Endometrium (tissue), 2 donors: ENCODE measurements at regions not wholly inside any gene's neighbourhood (a gene's known extent, or its start where the extent isn't known, plus 50 kb on each side); places are given as distances from the start of the nearest gene placed in this dataset.

Experiments
- FAIRE-seq: peaks from 2 replicates; lab custom pipeline; 2012; peaks lifted over from hg19 to GRCh38; lab: Jason Lieb, UNC
- donor health status: control.
- donor health status: control.

- FAIRE-seq, result no peak
Measured at GRCh38 chr12:108037960-108038359, 91.1 kb upstream of the WSCD2 start.

DNA sequence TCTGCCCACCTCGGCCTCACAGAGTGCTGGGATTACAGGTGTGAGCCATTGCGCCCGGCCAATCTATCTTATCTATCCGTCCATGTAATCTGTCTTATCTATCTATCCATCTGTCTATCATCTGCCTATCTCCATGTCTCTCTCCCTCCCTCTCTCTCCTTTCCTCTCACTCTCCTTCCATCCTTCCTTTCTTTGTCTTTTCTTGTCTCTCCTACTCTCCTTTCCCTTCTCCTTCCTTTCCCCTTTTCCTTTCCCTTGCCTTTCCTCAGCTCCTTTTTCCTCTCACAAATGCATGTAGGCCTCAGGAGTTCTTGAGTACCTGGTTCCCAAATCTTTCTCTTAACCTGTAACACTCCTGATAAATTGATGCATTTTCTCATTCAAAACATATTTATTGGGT is 89.3 kb upstream of the WSCD2 start:
- FAIRE-seq, result no peak

DNA sequence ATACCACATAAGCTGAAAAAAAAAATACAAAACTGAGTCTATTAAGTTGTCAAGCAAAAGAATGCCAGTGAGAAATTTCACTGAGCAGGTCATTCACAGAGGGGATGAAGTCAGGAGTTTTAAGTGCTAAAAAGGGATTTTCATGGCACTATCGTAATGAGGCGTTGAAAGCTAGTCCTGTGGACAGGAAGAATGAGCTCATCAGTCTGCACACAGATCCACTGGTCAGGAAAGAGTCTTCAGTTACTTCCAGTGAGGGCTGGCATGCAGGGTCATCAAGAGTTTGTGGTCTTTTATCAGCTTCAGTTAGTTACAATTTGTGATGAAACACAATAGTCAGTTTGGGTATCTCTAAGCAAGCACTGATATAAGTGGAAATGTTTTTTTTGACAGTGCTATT is 88.1 kb upstream of the WSCD2 start:
- no peak for FAIRE-seq

GRCh38 chr12:108043286-108043685 is 85.8 kb upstream of the WSCD2 start:
- FAIRE-seq, result no peak

DNA sequence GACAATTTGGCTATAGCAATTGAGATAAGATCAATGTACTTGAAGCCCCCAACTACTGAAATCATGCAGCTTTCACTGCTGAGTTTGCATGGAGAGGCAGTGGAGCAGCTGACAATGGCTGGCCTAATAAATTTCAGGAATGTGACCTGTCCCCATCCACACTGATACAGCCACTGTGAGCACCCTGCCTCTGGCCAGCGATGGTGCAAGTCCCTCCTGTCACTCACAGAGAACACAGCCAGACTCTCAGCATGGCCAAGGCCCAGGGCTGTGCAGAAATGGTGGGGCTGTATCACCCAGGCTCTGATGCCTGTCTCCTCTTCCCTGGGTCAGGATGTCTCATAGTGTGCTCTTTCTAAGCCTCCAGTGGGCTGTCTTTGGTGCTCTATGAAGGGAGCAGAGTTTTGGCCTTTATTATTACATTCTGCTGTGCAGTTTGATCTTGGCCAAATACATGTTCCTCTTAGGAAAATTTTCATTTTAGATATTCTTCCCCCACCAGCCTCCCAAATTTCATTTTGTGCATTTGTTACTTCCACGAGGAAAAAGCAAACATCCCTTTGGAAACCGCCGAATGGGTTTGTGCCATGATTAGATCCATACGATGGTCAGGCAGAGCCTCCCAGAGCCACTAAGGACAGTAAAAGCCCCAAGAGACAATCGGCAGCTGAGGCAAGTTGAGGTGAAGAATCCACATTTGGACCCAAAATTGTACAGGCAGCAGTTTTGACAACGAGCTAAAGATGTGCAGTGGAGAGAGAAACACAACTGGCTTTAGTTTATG is 85.1 kb upstream of the WSCD2 start:
- no peak for FAIRE-seq

GRCh38 chr12:108046135-108046534 is 83.0 kb upstream of the WSCD2 start:
- no peak for FAIRE-seq

DNA sequence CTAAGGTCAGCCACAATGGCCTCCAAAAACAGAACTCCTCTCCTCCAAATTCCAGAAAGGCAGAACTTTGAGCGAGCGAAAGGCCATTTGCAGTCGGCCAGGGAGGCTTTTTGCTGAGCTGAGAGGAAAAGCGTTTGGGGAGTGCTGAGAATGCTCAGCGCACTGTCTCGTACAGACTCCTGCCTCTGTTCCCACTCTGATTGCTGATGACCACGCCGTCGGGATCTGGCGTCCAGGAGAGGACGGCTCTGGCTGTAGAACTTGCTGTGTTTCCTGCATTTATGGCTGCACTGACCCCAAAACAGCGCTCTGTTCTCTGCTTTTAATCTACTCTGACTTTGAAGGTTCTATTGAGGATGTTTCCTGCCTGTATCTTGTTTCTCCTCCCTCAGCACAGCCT is 82.4 kb upstream of the WSCD2 start:
- FAIRE-seq, result no peak

DNA sequence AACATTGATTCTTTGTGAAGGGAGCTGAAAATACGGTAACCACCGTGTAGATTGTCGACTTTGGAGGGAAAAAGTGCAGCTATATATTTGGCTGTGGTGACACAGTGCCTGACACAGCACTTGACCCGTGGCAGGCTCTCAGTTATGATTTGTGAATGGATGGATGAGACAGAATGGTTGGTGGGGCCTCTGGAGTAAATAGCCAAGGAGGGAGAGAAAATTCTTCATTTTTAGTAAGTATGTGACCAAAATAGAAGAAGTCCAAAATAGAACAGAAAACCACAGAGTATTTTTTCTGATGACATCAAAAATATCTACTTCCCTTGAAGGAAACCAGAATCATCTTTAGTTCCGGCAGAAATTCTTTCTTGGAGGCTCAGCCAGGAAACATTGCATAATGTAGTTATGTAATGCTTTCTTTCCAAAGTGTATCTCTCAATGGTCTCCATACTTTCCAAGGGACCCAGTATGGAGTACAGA is 82.0 kb upstream of the WSCD2 start:
- FAIRE-seq, result no peak

DNA sequence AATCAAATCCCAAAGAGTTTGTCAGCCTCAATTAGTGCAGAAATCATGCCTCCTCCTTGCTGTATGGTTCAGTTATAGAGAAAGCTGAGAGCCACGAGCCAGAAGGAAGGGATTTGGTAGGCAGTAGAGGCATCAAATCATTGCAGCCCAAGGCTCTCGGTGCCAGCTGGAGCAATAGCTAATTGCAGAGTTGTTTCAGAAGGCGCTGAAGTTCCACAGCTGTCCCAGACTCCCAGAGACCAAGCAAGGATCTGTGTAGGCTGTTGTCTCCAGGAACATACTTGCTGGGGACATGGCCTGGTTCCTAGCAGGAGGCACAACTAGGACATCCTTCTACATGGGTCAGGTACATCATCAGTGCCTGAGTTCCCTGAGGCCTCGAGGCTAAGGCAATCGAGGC is 80.4 kb upstream of the WSCD2 start:
- FAIRE-seq, result no peak

DNA sequence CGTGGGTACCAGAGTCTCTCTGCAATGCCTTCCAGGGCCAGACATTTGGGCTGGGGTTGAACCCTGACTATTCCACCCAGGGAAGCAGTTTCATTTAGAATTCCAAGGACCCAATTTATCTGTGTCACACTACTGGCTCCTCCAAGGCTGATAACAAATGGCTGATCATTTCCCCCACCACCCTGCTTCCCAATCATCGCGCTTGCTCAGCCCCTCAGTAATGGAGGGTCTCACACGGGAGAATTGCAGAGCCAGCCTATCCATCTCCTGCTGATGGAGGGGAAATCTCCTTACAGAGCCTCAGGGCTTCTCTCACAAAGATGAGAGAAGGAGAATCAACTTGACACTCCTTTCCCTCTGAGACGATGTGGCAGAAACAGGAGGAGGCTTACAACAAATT is 78.4 kb upstream of the WSCD2 start:
- FAIRE-seq, result no peak

DNA sequence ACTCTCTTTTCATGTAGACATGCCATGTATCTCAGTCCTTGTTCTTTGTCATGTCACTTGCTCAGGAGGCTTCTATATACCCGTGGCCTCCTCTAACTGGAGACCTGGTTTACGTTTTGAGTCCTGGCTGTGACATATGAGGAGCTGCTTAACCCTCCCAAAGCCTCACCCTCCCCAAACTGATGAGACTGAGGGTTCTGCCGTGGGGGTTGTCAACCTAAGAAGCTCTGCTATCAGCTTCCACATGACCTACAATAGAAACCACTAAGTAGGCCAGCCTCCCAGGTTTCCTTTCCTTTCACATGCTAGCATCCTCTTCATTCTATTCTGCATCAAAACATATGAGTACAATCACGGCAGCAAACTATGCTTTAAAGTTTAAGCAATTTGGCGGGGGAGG is 76.8 kb upstream of the WSCD2 start:
- no peak for FAIRE-seq

- no peak for FAIRE-seq
Measured at GRCh38 chr12:108053512-108053911, 75.6 kb upstream of the WSCD2 start.

GRCh38 chr12:108054496-108054895 is 74.6 kb upstream of the WSCD2 start:
- no peak for FAIRE-seq

DNA sequence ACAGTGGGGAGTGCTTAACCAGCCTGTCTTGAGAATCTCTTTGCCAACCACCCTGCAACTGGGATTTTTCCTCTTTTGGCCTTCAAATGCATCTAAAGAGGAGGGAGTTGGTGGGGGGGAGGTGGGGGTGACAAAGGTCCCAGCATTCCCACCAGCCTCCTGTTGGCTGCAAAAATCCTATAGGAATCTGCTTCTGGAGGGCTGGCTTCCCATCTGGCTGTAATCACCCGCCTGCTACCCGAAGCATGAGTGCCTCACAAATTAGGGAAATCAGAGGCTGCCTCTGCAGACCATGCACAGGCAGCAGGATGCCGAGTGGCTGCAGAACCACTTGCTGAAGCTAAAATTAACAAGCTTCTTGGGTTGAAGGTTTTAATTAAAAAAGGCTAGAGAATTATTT is 73.9 kb upstream of the WSCD2 start:
- FAIRE-seq, result no peak

- no peak for FAIRE-seq
Measured at GRCh38 chr12:108060067-108060466, 69.0 kb upstream of the WSCD2 start.

DNA sequence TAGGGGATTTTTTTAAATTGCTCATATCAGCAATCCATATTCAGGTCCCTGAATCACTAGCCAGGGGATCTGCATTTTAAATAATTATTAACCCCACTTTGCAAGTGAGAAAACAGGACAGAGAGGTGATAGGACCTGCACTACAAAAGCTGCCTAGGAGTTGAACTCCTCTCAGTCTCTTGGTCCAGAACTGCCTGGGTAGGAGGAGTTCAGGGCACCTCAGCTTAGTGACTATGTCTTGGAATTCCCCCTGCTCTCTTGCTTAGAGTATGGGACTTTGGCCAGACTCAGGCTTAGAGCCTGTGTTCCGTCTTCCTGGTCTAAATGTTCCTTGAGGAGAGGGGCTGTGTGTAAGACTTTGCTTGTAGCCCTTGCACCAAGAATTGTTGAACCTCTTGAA is 68.2 kb upstream of the WSCD2 start:
- no peak for FAIRE-seq

- FAIRE-seq, result no peak
Measured at GRCh38 chr12:108063192-108063591, 65.9 kb upstream of the WSCD2 start.

DNA sequence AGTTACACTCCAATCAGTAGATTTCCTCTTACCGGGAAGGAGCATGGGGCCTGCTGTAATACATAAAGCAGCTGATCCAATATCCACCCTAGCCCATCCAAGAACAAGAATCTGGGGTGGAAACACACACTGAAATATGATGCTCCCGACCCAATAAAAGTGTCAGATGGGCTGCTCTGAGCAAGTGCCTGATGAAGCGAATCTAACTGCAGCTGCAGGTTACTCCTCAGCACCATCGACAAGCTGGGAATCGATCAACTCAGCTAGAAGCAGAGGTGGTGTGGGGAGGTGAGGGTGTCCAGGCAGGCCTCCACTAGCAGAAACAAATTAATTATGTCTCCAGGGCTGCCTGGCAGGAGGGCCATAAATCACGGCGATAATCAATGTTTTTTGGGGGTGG is 64.0 kb upstream of the WSCD2 start:
- FAIRE-seq, result no peak

GRCh38 chr12:108066583-108067577 is 62.2 kb upstream of the WSCD2 start:
- no peak for FAIRE-seq

DNA sequence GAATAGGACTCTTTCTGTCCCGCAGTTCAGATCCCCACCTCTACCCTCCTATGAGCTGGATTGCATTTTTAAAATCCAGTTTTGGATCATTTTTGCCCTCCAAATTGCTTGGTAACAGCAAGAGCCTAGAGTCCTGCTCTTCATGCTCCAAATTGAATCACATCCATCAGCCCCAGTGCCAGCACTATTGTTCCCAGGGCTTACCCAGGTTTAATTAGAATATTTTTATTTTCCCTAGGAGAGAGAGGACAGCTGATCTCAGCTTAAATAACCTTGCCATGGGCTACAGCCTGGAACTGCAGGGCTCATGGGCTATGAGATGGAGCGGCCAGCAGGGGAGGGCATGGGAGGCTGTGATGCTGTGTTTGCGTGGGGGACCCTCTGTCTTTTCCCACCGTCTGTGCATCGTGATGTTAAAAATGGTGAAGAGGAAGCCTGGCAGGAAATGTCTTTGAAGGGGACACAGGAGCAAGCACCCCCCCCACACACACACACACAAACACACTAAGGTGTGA is 59.4 kb upstream of the WSCD2 start:
- no peak for FAIRE-seq

- no peak for FAIRE-seq
Measured at GRCh38 chr12:108075561-108075960, 53.5 kb upstream of the WSCD2 start.

- no peak for FAIRE-seq
Measured at GRCh38 chr12:108076556-108076955, 52.5 kb upstream of the WSCD2 start.

DNA sequence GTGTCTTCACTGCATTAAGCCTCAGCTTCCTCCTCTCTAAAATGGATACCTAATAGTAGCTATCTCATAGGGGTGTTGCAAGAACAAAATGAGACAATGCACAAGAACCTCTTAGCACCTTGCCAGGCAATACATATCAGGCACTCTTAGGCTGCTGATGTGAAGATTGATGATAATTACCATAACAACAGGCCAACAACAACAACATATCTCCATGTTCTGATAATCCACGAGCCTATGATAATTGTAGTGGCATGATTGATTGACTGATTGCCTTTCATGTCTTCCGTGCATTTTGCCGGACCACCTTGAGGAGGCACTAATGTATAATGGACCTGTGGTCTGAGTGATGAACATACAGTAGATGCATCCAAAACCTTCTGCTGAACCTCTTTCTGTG is 50.7 kb upstream of the WSCD2 start:
- no peak for FAIRE-seq
